MM.1S (cell line): ENCODE measurements at regions not wholly inside any gene's neighbourhood (a gene's known extent, or its start where the extent isn't known, plus 50 kb on each side); places are given as distances from the start of the nearest gene placed in this dataset.

Source experiments
- DNase-seq: peaks from one replicate; pipeline ENCODE4 v3.0.0-alpha.2; 2015
- H2AFZ ChIP-seq: fragments of 300-600 bp; sonication (generic); 2 replicates; pipeline ENCODE4 v1.6.0; 2016; ENCODE audit warnings: antibody characterized with exemption, low read length
- H3F3A ChIP-seq: fragments of 300-600 bp; sonication (generic); 2 replicates; pipeline ENCODE4 v1.6.1; 2016; ENCODE audit warnings: mild to moderate bottlenecking, antibody characterized with exemption, low read length, moderate library complexity, mixed read lengths; ENCODE audit not compliant: insufficient read depth
- H3K27ac ChIP-seq: fragments of 300-600 bp; sonication (generic); 2 replicates; pipeline ENCODE4 v1.5.1; 2016; ENCODE audit warnings: mild to moderate bottlenecking, low read length
- H3K27me3 ChIP-seq: fragments of 300-600 bp; sonication (generic); replicated peaks from 2 replicates; pipeline ENCODE4 v1.6.0; 2016; ENCODE audit warnings: low read length; ENCODE audit not compliant: insufficient read depth
- H3K36me3 ChIP-seq: fragments of 300-600 bp; sonication (generic); replicated peaks from 2 replicates; pipeline ENCODE4 v1.6.1; 2016; ENCODE audit warnings: mild to moderate bottlenecking, low read length, mixed read lengths; ENCODE audit not compliant: insufficient read depth
- H3K4me1 ChIP-seq: fragments of 300-600 bp; sonication (generic); 2 replicates; pipeline ENCODE4 v1.6.1; 2016; ENCODE audit warnings: low read length, mixed read lengths
- H3K4me2 ChIP-seq: fragments of 300-600 bp; sonication (generic); 2 replicates; pipeline ENCODE4 v1.6.0; 2016; ENCODE audit warnings: low read depth, low read length
- H3K4me3 ChIP-seq: fragments of 300-600 bp; sonication (generic); 2 replicates; pipeline ENCODE4 v1.5.1; 2016; ENCODE audit warnings: low read length, mixed read lengths
- H3K79me2 ChIP-seq: fragments of 300-600 bp; sonication (generic); 2 replicates; pipeline ENCODE4 v1.6.1; 2016; ENCODE audit warnings: mixed run types, low read length, mixed read lengths
- H3K9ac ChIP-seq: fragments of 300-600 bp; sonication (generic); 2 replicates; pipeline ENCODE4 v1.6.1; 2016; ENCODE audit warnings: low read length, mixed read lengths
- H3K9me2 ChIP-seq: fragments of 300-600 bp; sonication (generic); replicated peaks from 2 replicates; pipeline ENCODE4 v1.6.1; 2016; ENCODE audit warnings: mild to moderate bottlenecking, low read length, mixed read lengths; ENCODE audit not compliant: insufficient read depth
- H3K9me3 ChIP-seq: fragments of 300-600 bp; sonication (generic); replicated peaks from 2 replicates; pipeline ENCODE4 v1.6.1; 2016; ENCODE audit warnings: mild to moderate bottlenecking, low read length, mixed read lengths; ENCODE audit not compliant: insufficient read depth
- H4K20me1 ChIP-seq: fragments of 300-600 bp; sonication (generic); 2 replicates; pipeline ENCODE4 v1.6.1; 2016; ENCODE audit warnings: mild to moderate bottlenecking, low read length, moderate library complexity, mixed read lengths; ENCODE audit not compliant: insufficient read depth
- EZH2 ChIP-seq: fragments of 300-600 bp; sonication (generic); optimal IDR thresholded peaks from 2 replicates; pipeline ENCODE3; 2017; ENCODE audit warnings: low read depth, mild to moderate bottlenecking, antibody characterized with exemption, low read length, mixed read lengths
- EZH2phosphoT487 ChIP-seq: fragments of 300-600 bp; sonication (generic); IDR thresholded peaks from 2 replicates; pipeline ENCODE4 v1.6.1; 2018; ENCODE audit warnings: antibody characterized with exemption, low read length
- TF ChIP-seq, protein P1 (sequence below): fragments of 300-600 bp; sonication (generic); IDR thresholded peaks from 2 replicates; pipeline ENCODE4 v1.5.1; 2016; ENCODE audit warnings: antibody characterized with exemption, low read length, mixed read lengths

DNA sequence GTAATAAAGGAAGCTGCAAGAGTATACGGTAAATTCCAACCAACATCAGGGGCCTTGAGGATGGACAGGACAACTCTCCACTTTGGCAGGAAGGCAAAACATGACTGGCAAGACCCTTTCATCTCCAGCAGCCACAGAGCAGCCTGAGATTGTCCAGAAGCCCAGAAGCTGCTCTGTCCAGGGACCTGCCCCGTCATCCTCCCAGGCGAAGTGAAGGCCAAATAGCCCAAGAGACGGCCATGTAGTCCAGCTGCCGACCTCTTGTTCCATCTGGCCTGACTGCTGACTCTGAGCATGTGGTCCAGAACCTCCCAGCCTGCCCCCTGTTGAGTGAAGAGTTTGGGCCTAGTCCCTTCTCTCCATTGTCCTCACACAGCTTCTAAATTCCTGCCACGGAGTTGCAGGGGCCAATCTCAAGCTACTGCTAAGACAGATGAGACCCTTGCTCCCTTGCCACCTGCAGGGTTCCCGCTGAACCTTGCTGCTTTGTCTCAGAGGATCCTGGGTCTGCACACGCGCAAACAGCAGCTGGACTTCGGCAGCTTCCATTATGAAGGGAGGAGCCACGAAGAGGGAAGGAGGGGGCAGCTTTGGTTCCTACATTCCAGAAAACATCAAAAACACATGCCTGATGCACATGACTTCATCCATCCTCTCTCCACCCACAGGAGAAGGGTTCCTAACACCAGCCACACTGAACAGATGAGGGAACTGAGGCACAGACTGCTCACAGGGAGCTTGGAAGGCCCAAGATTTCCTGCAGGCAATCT is 196.9 kb downstream of the KATNAL1 start:
- Histone ChIP-seq H3K9ac (no peak overlapping the region), H3K4me3 (no peak overlapping the region), H3K27ac (no peak overlapping the region), H3K4me1 (no peaks in the 10 kb centered on the region), H3K27me3 (no peaks in the 10 kb centered on the region), H3K9me2 (no peaks in the 10 kb centered on the region), H3F3A (no peaks in the 10 kb centered on the region), H3K79me2 (no peaks in the 10 kb centered on the region), H3K9me3 (no peaks in the 10 kb centered on the region), H2AFZ (no peak overlapping the region), H4K20me1 (no peaks in the 10 kb centered on the region), H3K36me3 (no peaks in the 10 kb centered on the region), H3K4me2 (no peak overlapping the region)
- TF ChIP-seq, protein P1, sequence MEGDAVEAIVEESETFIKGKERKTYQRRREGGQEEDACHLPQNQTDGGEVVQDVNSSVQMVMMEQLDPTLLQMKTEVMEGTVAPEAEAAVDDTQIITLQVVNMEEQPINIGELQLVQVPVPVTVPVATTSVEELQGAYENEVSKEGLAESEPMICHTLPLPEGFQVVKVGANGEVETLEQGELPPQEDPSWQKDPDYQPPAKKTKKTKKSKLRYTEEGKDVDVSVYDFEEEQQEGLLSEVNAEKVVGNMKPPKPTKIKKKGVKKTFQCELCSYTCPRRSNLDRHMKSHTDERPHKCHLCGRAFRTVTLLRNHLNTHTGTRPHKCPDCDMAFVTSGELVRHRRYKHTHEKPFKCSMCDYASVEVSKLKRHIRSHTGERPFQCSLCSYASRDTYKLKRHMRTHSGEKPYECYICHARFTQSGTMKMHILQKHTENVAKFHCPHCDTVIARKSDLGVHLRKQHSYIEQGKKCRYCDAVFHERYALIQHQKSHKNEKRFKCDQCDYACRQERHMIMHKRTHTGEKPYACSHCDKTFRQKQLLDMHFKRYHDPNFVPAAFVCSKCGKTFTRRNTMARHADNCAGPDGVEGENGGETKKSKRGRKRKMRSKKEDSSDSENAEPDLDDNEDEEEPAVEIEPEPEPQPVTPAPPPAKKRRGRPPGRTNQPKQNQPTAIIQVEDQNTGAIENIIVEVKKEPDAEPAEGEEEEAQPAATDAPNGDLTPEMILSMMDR, result no peak
- no peak for TF ChIP-seq EZH2phosphoT487
- DNase-seq, result no peak

DNA sequence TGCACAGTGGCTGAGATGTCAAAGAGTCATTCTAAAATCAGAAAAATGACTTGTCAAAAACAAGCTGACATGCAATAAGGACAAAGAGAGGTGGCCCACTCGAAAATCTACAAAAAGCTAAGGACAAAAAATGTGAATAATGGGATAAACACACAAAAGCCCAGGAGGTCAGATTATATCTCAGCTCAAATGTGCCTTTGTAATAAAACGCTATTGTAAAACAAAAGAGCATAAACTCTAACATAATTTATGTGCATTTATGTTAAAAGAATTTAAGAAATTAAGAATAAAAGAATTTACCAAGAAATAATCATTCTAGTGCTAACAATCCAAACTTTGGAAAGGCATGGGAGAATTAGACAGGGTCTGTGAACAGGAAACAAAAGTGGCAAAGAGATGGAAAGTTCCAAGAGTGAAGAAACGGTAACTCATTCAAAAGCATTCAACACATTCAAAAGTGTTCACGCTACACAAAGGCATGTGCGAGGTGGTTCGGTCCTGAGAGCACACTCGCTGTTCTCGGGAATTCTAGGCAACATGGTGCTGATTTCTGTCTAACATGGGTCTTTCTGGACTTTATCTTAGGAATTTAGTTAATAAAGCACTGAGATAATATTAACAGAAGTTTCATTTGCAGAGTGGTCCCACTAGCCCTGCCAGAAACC is 197.7 kb downstream of the KATNAL1 start:
- no peaks in the 10 kb centered on the region for H3K9me3 ChIP-seq
- no peak overlapping the region for H3K9ac ChIP-seq
- no peaks in the 10 kb centered on the region for H3K79me2 ChIP-seq
- H3K27me3 ChIP-seq, result no peaks in the 10 kb centered on the region
- no peak overlapping the region for H3K4me3 ChIP-seq
- no peaks in the 10 kb centered on the region for H3F3A ChIP-seq
- H3K36me3 ChIP-seq, result no peaks in the 10 kb centered on the region
- no peaks in the 10 kb centered on the region for H3K4me1 ChIP-seq
- no peak overlapping the region for H3K27ac ChIP-seq
- H3K9me2 ChIP-seq, result no peaks in the 10 kb centered on the region
- H2AFZ ChIP-seq, result no peak overlapping the region
- H4K20me1 ChIP-seq, result no peaks in the 10 kb centered on the region
- TF ChIP-seq EZH2 (no peak), EZH2phosphoT487 (no peak)
- TF ChIP-seq, protein P1, result no peak
- H3K4me2 ChIP-seq, result no peak overlapping the region
- DNase-seq, result no peak

DNA sequence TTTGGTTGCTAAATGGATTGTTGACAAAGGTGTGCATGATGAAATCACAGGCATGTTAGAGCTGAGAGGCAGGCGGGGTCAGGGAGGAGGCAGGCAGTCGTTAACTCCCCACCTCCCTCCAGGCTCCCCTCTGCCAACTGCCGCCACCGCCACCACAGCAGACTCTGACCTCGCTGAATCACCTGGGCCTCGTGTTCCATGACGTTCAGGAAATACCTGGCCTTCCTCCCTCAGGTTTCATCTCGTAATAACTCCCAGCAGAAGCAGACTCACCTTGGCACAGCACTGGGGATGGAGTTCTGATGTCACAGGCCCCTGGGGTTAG is 198.5 kb downstream of the KATNAL1 start:
- H3K79me2 ChIP-seq, result no peaks in the 10 kb centered on the region
- H3K27ac ChIP-seq, result no peak overlapping the region
- H3F3A ChIP-seq, result no peaks in the 10 kb centered on the region
- H2AFZ ChIP-seq, result no peak overlapping the region
- H4K20me1 ChIP-seq, result no peaks in the 10 kb centered on the region
- no peaks in the 10 kb centered on the region for H3K36me3 ChIP-seq
- no peak overlapping the region for H3K4me2 ChIP-seq
- no peaks in the 10 kb centered on the region for H3K9me2 ChIP-seq
- H3K9ac ChIP-seq, result no peak overlapping the region
- H3K4me3 ChIP-seq, result no peak overlapping the region
- no peaks in the 10 kb centered on the region for H3K9me3 ChIP-seq
- H3K4me1 ChIP-seq, result no peaks in the 10 kb centered on the region
- TF ChIP-seq, protein P1, result no peak
- TF ChIP-seq EZH2, result no peak
- no peak for TF ChIP-seq EZH2phosphoT487
- DNase-seq, result no peak
- H3K27me3 ChIP-seq, result no peaks in the 10 kb centered on the region
